Ovary (tissue), 7 donors: ENCODE measurements at regions not wholly inside any gene's neighbourhood (a gene's known extent, or its start where the extent isn't known, plus 50 kb on each side); places are given as distances from the start of the nearest gene placed in this dataset.

Experiments
- DNase-seq, 5 donors: peaks; one replicate each; pipeline ENCODE4 v3.0.0-alpha.2; 2019 to 2020
- H3K27ac ChIP-seq, 2 donors: fragments of 200-600 bp; one replicate each; pipeline versions ENCODE4 v1.5.1 to v1.8.0; 2019 to 2022
- H3K27me3 ChIP-seq: fragments of 200-600 bp; one replicate; pipeline ENCODE4 v1.8.0; 2022
- H3K36me3 ChIP-seq: fragments of 200-600 bp; sonication (generic); one replicate; pipeline ENCODE4 v1.5.1; 2019
- H3K4me1 ChIP-seq: one replicate; pipeline ENCODE4 v1.8.1; 2013; ENCODE audit warnings: mild to moderate bottlenecking, moderate library complexity; ENCODE audit not compliant: insufficient read depth
- H3K4me3 ChIP-seq: fragments of 200-600 bp; sonication (generic); one replicate; pipeline ENCODE4 v1.5.1; 2017
- H3K9me3 ChIP-seq, 2 donors: fragments of 200-600 bp in 1 of 2; sonication (generic) in 1 of 2; one replicate each; pipeline versions ENCODE4 v1.5.1 to v1.8.1; 2013 to 2019; ENCODE audit warnings: mild to moderate bottlenecking in 1 of 2, moderate library complexity in 1 of 2
- CTCF ChIP-seq, 3 donors: fragments of 450-650 bp in 2 of 3; fragments of 200-600 bp in 1 of 3; IDR thresholded peaks; one replicate each; pipeline versions ENCODE4 v1.5.1 to v1.8.0; 2016 to 2022; ENCODE audit warnings: antibody characterized with exemption in 3 of 3, mild to moderate bottlenecking in 1 of 3
- EP300 ChIP-seq: sonication (generic); formaldehyde crosslinking; IDR thresholded peaks from one replicate; pipeline ENCODE4 v1.6.1; 2017; ENCODE audit warnings: antibody characterized with exemption
- POLR2A ChIP-seq: fragments of 450-650 bp; IDR thresholded peaks from one replicate; pipeline ENCODE4 v1.6.1; 2017; ENCODE audit warnings: antibody characterized with exemption, mild to moderate bottlenecking, moderate library complexity
- WGBS, 3 donors: extraction: QIAGEN DNeasy Blood & Tissue Kit in 1 of 3; methylation state at CpG; one replicate each; pipeline versions ENCODE4 v1.1.5 to v1.1.7; 2013 to 2017; 5-methylcytosine and 5-hydroxymethylcytosine counted together
- intact Hi-C, 4 donors: fragments of 100-400 bp; cut with DNase I; formaldehyde crosslinking; loops; one replicate each; pipeline versions ENCODE4 v1.11.0 to v1.15.1; 2022 to 2023
- donor health status: DM: no; HTN: no; CAD: no; lungs with moderate emphysema.
- donor health status: DM: no; HTN: no; CAD: no.
- donor health status: Bipolar disorder and iron deficiency.
- donor health status: DM: no; HTN: no; CAD: no.
- donor health status: DM: yes; HTN: yes; CAD: no.

GRCh38 chr1:38783640-38784229 lies 75.8 kb downstream of the RRAGC start:
- no peak for TF ChIP-seq POLR2A
- no peak for TF ChIP-seq CTCF (IDR thresholded peaks at IDR 0.05)
- no peak for TF ChIP-seq EP300
- no peak for DNase-seq
- no peaks in the 10 kb centered on the region for H3K9me3 ChIP-seq
- no peak overlapping the region for H3K4me3 ChIP-seq
- H3K4me1 ChIP-seq = no peaks in the 10 kb centered on the region
- H3K27ac ChIP-seq = no peak overlapping the region
- no peaks in the 10 kb centered on the region for H3K27me3 ChIP-seq
- no peaks in the 10 kb centered on the region for H3K36me3 ChIP-seq
- 2 to 9% (median 5%) methylated on average over 34 of the region's 34 CpGs for WGBS, 3 donors
- intact Hi-C loops = no loop called here

- Histone ChIP-seq H3K27ac (no peak overlapping the region), H3K4me1 (no peaks in the 10 kb centered on the region), H3K4me3 (no peak overlapping the region), H3K27me3 (no peaks in the 10 kb centered on the region), H3K9me3 (no peaks in the 10 kb centered on the region), H3K36me3 (no peaks in the 10 kb centered on the region)
- DNase-seq = no peak
- 42 to 49% (median 46%) methylated on average over 4 of the region's 4 CpGs for WGBS, 3 donors
- intact Hi-C loops = no loop called here
- TF ChIP-seq CTCF (IDR thresholded peaks at IDR 0.05) (no peak), POLR2A (no peak), EP300 (no peak)
Observed at GRCh38 chr1:38781872-38782617, 77.5 kb downstream of the RRAGC start.

- Histone ChIP-seq H3K9me3 (no peaks in the 10 kb centered on the region), H3K4me3 (no peak overlapping the region), H3K4me1 (no peaks in the 10 kb centered on the region), H3K27me3 (no peaks in the 10 kb centered on the region), H3K36me3 (no peaks in the 10 kb centered on the region), H3K27ac (no peak overlapping the region)
- no peak for DNase-seq
- no peak for TF ChIP-seq POLR2A
- no peak for TF ChIP-seq CTCF (IDR thresholded peaks at IDR 0.05)
- no peak for TF ChIP-seq EP300
- intact Hi-C loops = no loop called here
- 60 to 68% (median 62%) methylated on average over 4 of the region's 4 CpGs for WGBS, 3 donors
Observed at GRCh38 chr1:38780133-38780532, 79.4 kb downstream of the RRAGC start.

GRCh38 chr1:38779491-38779890 lies 80.1 kb downstream of the RRAGC start:
- Histone ChIP-seq H3K27me3 (no peaks in the 10 kb centered on the region), H3K36me3 (no peaks in the 10 kb centered on the region), H3K9me3 (no peaks in the 10 kb centered on the region), H3K4me1 (no peaks in the 10 kb centered on the region), H3K27ac (no peak overlapping the region), H3K4me3 (no peak overlapping the region)
- DNase-seq = no peak
- intact Hi-C loops = no loop called here
- TF ChIP-seq CTCF (IDR thresholded peaks at IDR 0.05) (no peak), EP300 (no peak), POLR2A (no peak)
- 58 to 62% (median 61%) methylated on average over 5 of the region's 5 CpGs for WGBS, 3 donors
